ENCODE measurements at regions not wholly inside any gene's neighbourhood (a gene's known extent, or its start where the extent isn't known, plus 50 kb on each side); places are given as distances from the start of the nearest gene placed in this dataset.

DNA sequence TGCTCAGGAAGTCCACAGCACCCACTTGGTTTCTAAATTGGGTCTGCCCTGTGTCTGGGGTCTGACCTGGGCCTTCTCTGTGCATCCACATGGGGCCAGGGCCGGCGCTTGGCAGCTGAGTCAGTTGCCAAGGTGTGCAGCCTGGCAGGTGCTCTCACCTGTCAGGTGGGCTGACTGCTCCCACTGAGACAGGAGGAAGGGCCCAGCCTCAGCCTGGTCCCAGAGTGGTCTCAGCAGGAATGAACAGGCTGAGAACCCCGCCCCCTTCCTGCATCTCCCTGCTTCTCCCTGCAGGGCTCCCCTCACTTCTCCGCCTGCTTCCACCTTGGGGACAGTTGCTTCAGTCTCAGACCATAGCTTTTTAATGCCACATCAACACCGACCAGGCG, 60.5 kb downstream of the BARX1 start:
- Mint-ChIP-seq H3K36me3 (ENCODE audit: unreplicated experiment) (no peaks in the 10 kb centered on the region), H3K27ac (ENCODE audit: unreplicated experiment) (no peak overlapping the region), H3K4me1 (ENCODE audit: unreplicated experiment) (no peaks in the 10 kb centered on the region), H3K9me3 (ENCODE audit: unreplicated experiment) (peaks cover 7% of the 10 kb centered on the region), H3K27me3 (ENCODE audit: unreplicated experiment) (no peaks in the 10 kb centered on the region), H3K4me3 (ENCODE audit: unreplicated experiment) (no peak overlapping the region)
- no peak for DNase-seq (ENCODE audit: extremely low spot score, unreplicated experiment)
- TF ChIP-seq, protein P1, sequence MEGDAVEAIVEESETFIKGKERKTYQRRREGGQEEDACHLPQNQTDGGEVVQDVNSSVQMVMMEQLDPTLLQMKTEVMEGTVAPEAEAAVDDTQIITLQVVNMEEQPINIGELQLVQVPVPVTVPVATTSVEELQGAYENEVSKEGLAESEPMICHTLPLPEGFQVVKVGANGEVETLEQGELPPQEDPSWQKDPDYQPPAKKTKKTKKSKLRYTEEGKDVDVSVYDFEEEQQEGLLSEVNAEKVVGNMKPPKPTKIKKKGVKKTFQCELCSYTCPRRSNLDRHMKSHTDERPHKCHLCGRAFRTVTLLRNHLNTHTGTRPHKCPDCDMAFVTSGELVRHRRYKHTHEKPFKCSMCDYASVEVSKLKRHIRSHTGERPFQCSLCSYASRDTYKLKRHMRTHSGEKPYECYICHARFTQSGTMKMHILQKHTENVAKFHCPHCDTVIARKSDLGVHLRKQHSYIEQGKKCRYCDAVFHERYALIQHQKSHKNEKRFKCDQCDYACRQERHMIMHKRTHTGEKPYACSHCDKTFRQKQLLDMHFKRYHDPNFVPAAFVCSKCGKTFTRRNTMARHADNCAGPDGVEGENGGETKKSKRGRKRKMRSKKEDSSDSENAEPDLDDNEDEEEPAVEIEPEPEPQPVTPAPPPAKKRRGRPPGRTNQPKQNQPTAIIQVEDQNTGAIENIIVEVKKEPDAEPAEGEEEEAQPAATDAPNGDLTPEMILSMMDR (IDR thresholded peaks at IDR 0.05), result no peak

DNA sequence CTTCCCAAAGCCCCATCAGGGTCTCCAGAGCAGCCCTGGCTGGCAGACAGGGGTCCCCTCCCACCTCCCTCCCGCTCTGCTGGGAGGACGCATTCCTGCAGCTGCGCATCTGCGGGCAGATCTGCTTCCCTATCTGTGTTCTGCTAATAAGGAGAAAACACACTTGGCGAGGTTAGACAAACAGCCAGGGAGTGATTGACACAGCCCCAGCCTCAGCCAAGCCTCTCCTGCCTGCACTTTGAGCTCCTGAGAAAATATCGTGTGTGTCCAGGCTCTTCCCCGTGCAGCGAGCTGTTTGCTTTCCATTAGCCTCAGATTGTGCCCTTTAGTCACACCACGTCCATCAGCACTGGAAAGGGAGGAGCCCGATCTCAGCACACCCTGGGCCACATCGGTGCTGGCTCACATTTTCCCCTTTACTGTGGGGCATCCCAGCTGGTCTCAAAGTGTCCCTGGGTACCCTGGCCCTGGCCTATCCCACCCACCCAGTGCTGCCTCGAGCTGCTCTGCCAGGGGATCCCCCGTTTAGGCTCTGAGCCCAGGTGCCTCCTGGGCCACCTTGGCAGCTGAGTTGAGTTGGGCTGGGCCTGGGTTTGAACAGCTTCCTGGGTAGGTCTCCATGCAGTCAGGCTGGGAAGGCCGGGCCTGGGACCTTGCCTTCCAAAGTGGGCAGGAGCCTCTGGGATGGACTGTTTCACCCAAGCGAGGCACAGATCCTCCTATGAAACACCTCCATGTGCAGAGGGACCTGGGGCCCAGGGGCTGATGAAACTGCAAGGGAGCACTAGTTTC, 61.1 kb downstream of the BARX1 start:
- Mint-ChIP-seq H3K4me3 (ENCODE audit: unreplicated experiment) (no peak overlapping the region), H3K27me3 (ENCODE audit: unreplicated experiment) (no peaks in the 10 kb centered on the region), H3K36me3 (ENCODE audit: unreplicated experiment) (no peaks in the 10 kb centered on the region), H3K27ac (ENCODE audit: unreplicated experiment) (no peak overlapping the region), H3K4me1 (ENCODE audit: unreplicated experiment) (no peaks in the 10 kb centered on the region), H3K9me3 (ENCODE audit: unreplicated experiment) (peaks cover 7% of the 10 kb centered on the region)
- DNase-seq (ENCODE audit: extremely low spot score, unreplicated experiment), result peak; percentile 79
- TF ChIP-seq, protein P1 (IDR thresholded peaks at IDR 0.05), result no peak

DNA sequence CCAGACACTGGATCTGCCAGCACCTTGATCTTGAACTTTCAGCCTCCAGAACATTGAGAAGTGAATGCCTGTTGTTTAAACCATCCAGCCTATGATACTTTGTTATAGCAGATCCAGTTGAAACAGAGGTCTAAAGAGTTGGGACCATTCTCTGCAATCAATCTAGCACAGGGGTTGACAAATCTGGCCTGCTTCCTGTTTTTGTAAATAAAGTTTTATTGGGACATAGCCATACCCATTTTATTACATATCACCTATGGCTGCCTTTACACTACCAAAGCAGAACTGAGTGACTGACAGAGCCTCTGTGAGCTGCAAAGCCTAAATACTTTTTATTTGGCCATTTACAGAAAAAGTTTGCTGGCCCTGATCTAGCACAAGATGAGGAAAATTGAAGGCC, 62.0 kb downstream of the BARX1 start:
- no peaks in the 10 kb centered on the region for H3K36me3 Mint-ChIP-seq (ENCODE audit: unreplicated experiment)
- H3K27me3 Mint-ChIP-seq (ENCODE audit: unreplicated experiment), result no peaks in the 10 kb centered on the region
- no peaks in the 10 kb centered on the region for H3K4me1 Mint-ChIP-seq (ENCODE audit: unreplicated experiment)
- H3K4me3 Mint-ChIP-seq (ENCODE audit: unreplicated experiment), result no peak overlapping the region
- H3K9me3 Mint-ChIP-seq (ENCODE audit: unreplicated experiment), result peaks cover 7% of the 10 kb centered on the region
- TF ChIP-seq, protein P1 (IDR thresholded peaks at IDR 0.05), result no peak
- H3K27ac Mint-ChIP-seq (ENCODE audit: unreplicated experiment), result no peak overlapping the region
- DNase-seq (ENCODE audit: extremely low spot score, unreplicated experiment), result no peak

DNA sequence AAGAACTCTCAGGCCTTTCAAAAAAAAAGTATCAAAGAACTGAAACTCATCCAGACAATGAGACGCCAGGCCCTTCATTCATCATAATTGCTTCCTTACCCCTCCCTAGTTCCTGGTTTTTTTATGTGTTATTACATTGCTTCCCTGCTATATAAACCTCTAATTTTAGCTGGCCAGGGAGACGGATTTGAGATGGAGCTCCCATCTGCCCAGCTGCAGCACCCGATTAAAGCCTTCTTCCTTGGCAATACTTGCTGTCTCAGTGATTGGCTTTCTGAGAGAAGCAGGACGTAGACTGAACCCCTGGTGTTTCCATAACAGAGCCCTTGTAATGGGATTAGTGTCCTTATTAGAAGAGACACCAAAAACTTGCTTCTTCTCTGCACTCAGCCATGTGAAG, 62.4 kb downstream of the BARX1 start:
- TF ChIP-seq, protein P1 (IDR thresholded peaks at IDR 0.05), result no peak
- Mint-ChIP-seq H3K4me3 (ENCODE audit: unreplicated experiment) (no peak overlapping the region), H3K27me3 (ENCODE audit: unreplicated experiment) (peaks cover 2% of the 10 kb centered on the region), H3K9me3 (ENCODE audit: unreplicated experiment) (peaks cover 7% of the 10 kb centered on the region), H3K27ac (ENCODE audit: unreplicated experiment) (no peak overlapping the region), H3K4me1 (ENCODE audit: unreplicated experiment) (no peaks in the 10 kb centered on the region), H3K36me3 (ENCODE audit: unreplicated experiment) (no peaks in the 10 kb centered on the region)
- no peak for DNase-seq (ENCODE audit: extremely low spot score, unreplicated experiment)

DNA sequence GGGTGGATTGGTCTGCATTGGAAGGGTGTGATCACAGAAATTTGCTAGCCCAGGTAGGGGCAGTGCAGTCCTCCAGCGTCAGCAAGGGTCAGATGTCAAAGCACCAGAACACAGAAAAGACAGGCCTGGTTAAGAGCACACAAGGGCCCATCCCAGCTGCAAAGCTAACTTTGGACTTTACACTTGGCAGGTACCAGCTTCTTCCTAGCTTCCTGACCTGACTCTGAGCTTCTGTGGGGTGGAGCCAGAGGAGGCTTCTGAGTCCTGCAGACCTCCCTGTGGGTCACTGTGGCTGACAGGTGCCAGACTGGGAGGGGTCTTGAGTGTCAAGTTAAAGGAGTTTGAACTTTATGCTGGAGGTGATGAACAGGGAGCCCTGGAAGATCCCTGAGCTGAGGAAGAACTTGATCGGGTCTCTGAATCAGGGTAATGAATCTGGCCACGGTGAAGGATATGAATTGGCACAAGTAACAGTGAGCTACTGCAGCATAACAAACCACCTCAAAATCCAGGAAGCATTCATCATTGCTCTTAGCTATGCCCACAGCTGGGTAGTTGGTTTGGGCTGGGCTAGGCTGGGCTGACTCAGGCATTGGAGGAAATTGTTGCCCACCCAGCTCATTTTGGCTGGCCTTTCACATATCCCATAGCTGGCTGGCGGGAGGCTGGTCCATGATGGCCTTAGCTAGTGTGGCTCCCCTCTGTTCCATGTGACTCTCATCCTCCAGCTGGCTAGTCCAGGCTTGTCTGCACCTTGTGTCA, 63.4 kb downstream of the BARX1 start:
- Mint-ChIP-seq H3K4me3 (ENCODE audit: unreplicated experiment) (no peak overlapping the region), H3K27me3 (ENCODE audit: unreplicated experiment) (peaks cover 6% of the 10 kb centered on the region), H3K27ac (ENCODE audit: unreplicated experiment) (no peak overlapping the region), H3K36me3 (ENCODE audit: unreplicated experiment) (no peaks in the 10 kb centered on the region), H3K9me3 (ENCODE audit: unreplicated experiment) (peaks cover 7% of the 10 kb centered on the region), H3K4me1 (ENCODE audit: unreplicated experiment) (no peaks in the 10 kb centered on the region)
- TF ChIP-seq, protein P1 (IDR thresholded peaks at IDR 0.05), result no peak
- no peak for DNase-seq (ENCODE audit: extremely low spot score, unreplicated experiment)

Measured in osteocyte (in vitro differentiated cells).